HEK293 (cell line): ENCODE measurements at regions not wholly inside any gene's neighbourhood (a gene's known extent, or its start where the extent isn't known, plus 50 kb on each side); places are given as distances from the start of the nearest gene placed in this dataset.

Experiments
- CTCF ChIA-PET: fragments of 350-600 bp; formaldehyde crosslinking; extraction: SDS; loops from one replicate; lab custom pipeline; 2021; ENCODE audit warnings: antibody characterized with exemption; lab: Yijun Ruan, JAX
- POLR2A ChIA-PET: fragments of 300-600 bp; formaldehyde crosslinking; extraction: SDS; loops from one replicate; lab custom pipeline; 2020; ENCODE audit warnings: antibody characterized with exemption, inconsistent platforms; lab: Yijun Ruan, JAX
- H3K27ac ChIP-seq: fragments of 200-500 bp; sonication (Bioruptor generic); 2 replicates; pipeline ENCODE4 v1.5.1; 2014; ENCODE audit warnings: low read depth, low read length, control low read depth, inconsistent platforms; ENCODE audit errors: extremely low read depth
- H3K36me3 ChIP-seq, 2 experiments: fragments of 200-500 bp in 1 of 2; sonication (Bioruptor generic) in 1 of 2; 1 replicate in 1 of 2; 2 replicates in 1 of 2; pipeline ENCODE4 v1.5.1; 2014 to 2017; ENCODE audit warnings: inconsistent platforms in 2 of 2, low read length in 2 of 2; ENCODE audit not compliant: control insufficient read depth in 2 of 2, insufficient read depth in 1 of 2
- H3K4me1 ChIP-seq: fragments of 200-500 bp; sonication (Bioruptor generic); 2 replicates; pipeline ENCODE4 v1.5.1; 2014; ENCODE audit warnings: mild to moderate bottlenecking, low read length, inconsistent platforms; ENCODE audit not compliant: control insufficient read depth, insufficient read depth
- H3K4me3 ChIP-seq: 2 replicates; pipeline ENCODE4 v1.5.1; 2011; ENCODE audit warnings: low read depth, mild to moderate bottlenecking, control low read depth, low read length, moderate library complexity
- H3K9me3 ChIP-seq: fragments of 200-500 bp; sonication (Bioruptor generic); 2 replicates; pipeline ENCODE4 v1.5.1; 2014; ENCODE audit warnings: low read depth, low read length, inconsistent platforms; ENCODE audit not compliant: control insufficient read depth, insufficient read depth
- GLIS1 ChIP-seq: fragments of 450-650 bp; formaldehyde crosslinking; IDR thresholded peaks from 2 replicates; pipeline ENCODE4 v1.5.1; 2016; ENCODE audit warnings: missing biosample characterization, missing genetic modification characterization
- MYNN ChIP-seq: fragments of 450-650 bp; formaldehyde crosslinking; IDR thresholded peaks from 2 replicates; pipeline ENCODE4 v1.5.1; 2016; ENCODE audit warnings: missing biosample characterization, missing genetic modification characterization, borderline replicate concordance
- SP3 ChIP-seq: fragments of 450-650 bp; formaldehyde crosslinking; IDR thresholded peaks from 2 replicates; pipeline ENCODE4 v1.5.1; 2016; ENCODE audit warnings: missing biosample characterization, missing genetic modification characterization
- ZNF140 ChIP-seq: fragments of 450-650 bp; formaldehyde crosslinking; IDR thresholded peaks from 2 replicates; pipeline ENCODE4 v1.5.1; 2016; ENCODE audit warnings: missing biosample characterization, missing genetic modification characterization
- ZNF175 ChIP-seq: fragments of 450-650 bp; formaldehyde crosslinking; IDR thresholded peaks from 2 replicates; pipeline ENCODE4 v1.5.1; 2016; ENCODE audit warnings: missing biosample characterization, missing genetic modification characterization
- ZNF510 ChIP-seq: fragments of 450-650 bp; formaldehyde crosslinking; IDR thresholded peaks from 2 replicates; pipeline ENCODE4 v1.5.1; 2018; ENCODE audit warnings: mild to moderate bottlenecking, missing genetic modification characterization, missing biosample characterization; ENCODE audit not compliant: insufficient replicate concordance
- ZNF549 ChIP-seq: fragments of 450-650 bp; IDR thresholded peaks from 2 replicates; pipeline ENCODE4 v1.5.1; 2018; ENCODE audit warnings: missing biosample characterization, missing genetic modification characterization, mild to moderate bottlenecking, inconsistent platforms, moderate library complexity
- ZNF654 ChIP-seq: fragments of 450-650 bp; formaldehyde crosslinking; IDR thresholded peaks from 2 replicates; pipeline ENCODE4 v1.5.1; 2016; ENCODE audit warnings: low read depth, missing biosample characterization, missing genetic modification characterization
- ZNF768 ChIP-seq: fragments of 450-650 bp; formaldehyde crosslinking; IDR thresholded peaks from 2 replicates; pipeline ENCODE4 v1.5.1; 2018; ENCODE audit warnings: missing biosample characterization, mild to moderate bottlenecking, missing genetic modification characterization
- ZSCAN30 ChIP-seq: fragments of 450-650 bp; IDR thresholded peaks from 2 replicates; pipeline ENCODE4 v1.5.1; 2018; ENCODE audit warnings: missing biosample characterization, mild to moderate bottlenecking, missing genetic modification characterization, moderate library complexity
- TF ChIP-seq, protein P1 (sequence below): fragments of 450-650 bp; formaldehyde crosslinking; IDR thresholded peaks from 2 replicates; pipeline ENCODE4 v1.5.1; 2016; ENCODE audit warnings: missing biosample characterization, missing genetic modification characterization
- TF ChIP-seq, protein P2 (sequence below): fragments of 450-650 bp; formaldehyde crosslinking; IDR thresholded peaks from 2 replicates; pipeline ENCODE4 v1.5.1; 2016; ENCODE audit warnings: missing biosample characterization, missing genetic modification characterization
- TF ChIP-seq, protein P3 (sequence below): fragments of 450-650 bp; formaldehyde crosslinking; IDR thresholded peaks from 2 replicates; pipeline ENCODE4 v1.5.1; 2016; ENCODE audit warnings: missing biosample characterization, missing genetic modification characterization
- TF ChIP-seq, protein P4 (sequence below): fragments of 450-650 bp; formaldehyde crosslinking; IDR thresholded peaks from 2 replicates; pipeline ENCODE4 v1.5.1; 2016; ENCODE audit warnings: missing biosample characterization, missing genetic modification characterization, borderline replicate concordance
- TF ChIP-seq, protein P5 (sequence below): fragments of 450-650 bp; formaldehyde crosslinking; IDR thresholded peaks from 2 replicates; pipeline ENCODE4 v1.5.1; 2017; ENCODE audit warnings: missing biosample characterization, missing genetic modification characterization
- TF ChIP-seq, protein P6 (sequence below): fragments of 450-650 bp; formaldehyde crosslinking; IDR thresholded peaks from 2 replicates; pipeline ENCODE4 v1.5.1; 2016; ENCODE audit warnings: missing biosample characterization, missing genetic modification characterization
- TF ChIP-seq, protein P7 (sequence below): fragments of 450-650 bp; formaldehyde crosslinking; IDR thresholded peaks from 2 replicates; pipeline ENCODE4 v1.5.1; 2016; ENCODE audit warnings: missing biosample characterization, missing genetic modification characterization, borderline replicate concordance

DNA sequence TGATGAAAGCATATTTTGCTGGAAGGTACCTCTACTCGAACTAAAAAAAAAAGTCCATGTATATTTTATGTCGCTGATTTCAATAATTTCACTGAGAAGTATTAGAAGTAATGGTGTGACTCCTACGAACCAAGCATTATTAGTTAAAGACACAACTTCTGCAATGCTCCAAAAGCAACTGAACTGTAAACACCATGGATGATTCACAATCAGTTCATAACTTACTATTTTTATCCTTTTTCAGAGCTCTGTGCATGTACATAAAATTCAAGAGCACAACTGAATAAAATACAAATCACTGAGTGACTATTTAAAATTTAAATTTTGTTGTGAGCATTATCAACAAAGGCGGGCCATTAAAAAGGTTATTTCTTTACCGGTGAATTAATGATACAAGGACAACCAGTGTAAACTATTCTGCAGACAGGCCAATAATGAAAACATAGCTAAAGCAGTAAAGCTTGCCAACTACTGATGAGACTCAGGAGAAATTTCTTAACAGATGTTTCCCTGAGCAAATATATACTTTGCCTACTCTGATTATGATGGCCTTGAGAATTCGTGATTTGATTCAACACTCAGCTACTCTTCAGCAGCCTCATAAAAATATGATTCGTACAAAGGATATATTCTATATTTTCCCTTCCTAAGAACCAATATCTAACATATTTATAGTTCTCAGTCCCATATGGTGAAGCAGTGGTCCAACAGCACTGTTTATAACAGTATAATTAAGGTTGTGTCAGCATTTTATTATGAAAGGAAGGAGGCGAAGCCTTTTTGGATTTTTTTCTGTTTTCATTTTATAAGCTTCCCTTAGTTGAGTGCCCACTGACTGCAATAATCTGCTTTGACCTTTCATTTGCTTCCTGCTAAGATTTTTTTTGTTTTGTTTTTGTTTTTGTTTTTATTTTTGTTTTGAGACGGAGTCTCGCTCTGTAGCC, 62.8 kb upstream of the NEIL3 start:
- POLR2A ChIA-PET, result no interaction called here
- CTCF ChIA-PET, result interaction anchor here (0.6 kb wide), 1 partner anchor 132 kb away, joined by 4 read pairs; no protein-coding TSS in a partner anchor
- TF ChIP-seq MYNN (tag by site-specific recombination), result no peak
- Histone ChIP-seq H3K9me3 (no peaks in the 10 kb centered on the region), H3K36me3 (no peaks in the 10 kb centered on the region), H3K4me3 (no peak overlapping the region), H3K4me1 (no peaks in the 10 kb centered on the region), H3K27ac (no peak overlapping the region)

DNA sequence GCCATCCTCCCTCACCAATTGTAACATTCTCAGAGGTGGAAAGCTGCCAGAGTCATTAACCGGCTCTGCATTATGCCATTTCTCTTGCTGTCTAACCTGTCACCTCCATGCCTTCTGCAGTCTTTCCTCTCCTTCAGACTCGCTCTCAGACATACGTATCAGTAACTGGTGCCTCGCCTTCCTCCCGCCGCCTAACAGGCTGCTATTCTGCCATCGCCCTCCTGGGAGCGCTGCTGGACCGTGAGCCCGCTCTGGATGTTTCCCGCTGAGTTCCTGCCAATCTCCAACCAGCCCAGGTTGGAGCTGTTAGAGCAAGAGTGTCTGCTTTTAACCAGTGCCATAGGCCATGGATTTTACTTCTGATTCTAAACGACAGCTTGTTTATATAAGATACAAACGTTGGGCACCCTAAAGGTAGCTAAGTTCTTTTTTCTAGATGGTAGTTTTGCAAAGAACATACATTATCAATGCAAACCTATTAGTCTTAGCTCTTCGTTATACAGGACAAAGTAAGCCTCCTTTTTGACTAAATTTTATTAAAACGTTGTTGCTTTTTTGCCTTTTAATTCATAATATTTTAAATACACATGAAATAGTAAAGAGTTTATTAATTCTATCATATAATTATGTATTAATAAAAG, 59.5 kb upstream of the NEIL3 start:
- no peaks in the 10 kb centered on the region for H3K4me1 ChIP-seq
- ChIA-PET CTCF (interaction anchor here (0.5 to 1.7 kb wide), 24 partner anchors 9 to 796 kb away, joined by 3 to 11 read pairs (median 3); no protein-coding TSS in a partner anchor), POLR2A (interaction anchor here (1.0 kb wide), 1 partner anchor 59 kb away, joined by 4 read pairs; the partner anchor contains the start of gene NEIL3)
- no peak overlapping the region for H3K4me3 ChIP-seq
- no peaks in the 10 kb centered on the region for H3K9me3 ChIP-seq
- H3K36me3 ChIP-seq, result no peaks in the 10 kb centered on the region
- no peak overlapping the region for H3K27ac ChIP-seq
- TF ChIP-seq ZNF654 (tag by site-specific recombination) (peak; percentile 77), SP3 (no peak), GLIS1 (tag by site-specific recombination) (no peak), ZNF175 (tag by site-specific recombination) (no peak), ZNF768 (tag by site-specific recombination) (no peak), ZNF510 (tag by site-specific recombination) (no peak), ZNF549 (tag by site-specific recombination) (no peak), ZSCAN30 (tag by site-specific recombination) (no peak), ZNF140 (tag by site-specific recombination) (no peak)
- TF ChIP-seq, protein P1, sequence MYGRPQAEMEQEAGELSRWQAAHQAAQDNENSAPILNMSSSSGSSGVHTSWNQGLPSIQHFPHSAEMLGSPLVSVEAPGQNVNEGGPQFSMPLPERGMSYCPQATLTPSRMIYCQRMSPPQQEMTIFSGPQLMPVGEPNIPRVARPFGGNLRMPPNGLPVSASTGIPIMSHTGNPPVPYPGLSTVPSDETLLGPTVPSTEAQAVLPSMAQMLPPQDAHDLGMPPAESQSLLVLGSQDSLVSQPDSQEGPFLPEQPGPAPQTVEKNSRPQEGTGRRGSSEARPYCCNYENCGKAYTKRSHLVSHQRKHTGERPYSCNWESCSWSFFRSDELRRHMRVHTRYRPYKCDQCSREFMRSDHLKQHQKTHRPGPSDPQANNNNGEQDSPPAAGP, result no peak
- TF ChIP-seq, protein P2, sequence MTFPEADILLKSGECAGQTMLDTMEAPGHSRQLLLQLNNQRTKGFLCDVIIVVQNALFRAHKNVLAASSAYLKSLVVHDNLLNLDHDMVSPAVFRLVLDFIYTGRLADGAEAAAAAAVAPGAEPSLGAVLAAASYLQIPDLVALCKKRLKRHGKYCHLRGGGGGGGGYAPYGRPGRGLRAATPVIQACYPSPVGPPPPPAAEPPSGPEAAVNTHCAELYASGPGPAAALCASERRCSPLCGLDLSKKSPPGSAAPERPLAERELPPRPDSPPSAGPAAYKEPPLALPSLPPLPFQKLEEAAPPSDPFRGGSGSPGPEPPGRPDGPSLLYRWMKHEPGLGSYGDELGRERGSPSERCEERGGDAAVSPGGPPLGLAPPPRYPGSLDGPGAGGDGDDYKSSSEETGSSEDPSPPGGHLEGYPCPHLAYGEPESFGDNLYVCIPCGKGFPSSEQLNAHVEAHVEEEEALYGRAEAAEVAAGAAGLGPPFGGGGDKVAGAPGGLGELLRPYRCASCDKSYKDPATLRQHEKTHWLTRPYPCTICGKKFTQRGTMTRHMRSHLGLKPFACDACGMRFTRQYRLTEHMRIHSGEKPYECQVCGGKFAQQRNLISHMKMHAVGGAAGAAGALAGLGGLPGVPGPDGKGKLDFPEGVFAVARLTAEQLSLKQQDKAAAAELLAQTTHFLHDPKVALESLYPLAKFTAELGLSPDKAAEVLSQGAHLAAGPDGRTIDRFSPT (tag by site-specific recombination), result no peak
- TF ChIP-seq, protein P3, sequence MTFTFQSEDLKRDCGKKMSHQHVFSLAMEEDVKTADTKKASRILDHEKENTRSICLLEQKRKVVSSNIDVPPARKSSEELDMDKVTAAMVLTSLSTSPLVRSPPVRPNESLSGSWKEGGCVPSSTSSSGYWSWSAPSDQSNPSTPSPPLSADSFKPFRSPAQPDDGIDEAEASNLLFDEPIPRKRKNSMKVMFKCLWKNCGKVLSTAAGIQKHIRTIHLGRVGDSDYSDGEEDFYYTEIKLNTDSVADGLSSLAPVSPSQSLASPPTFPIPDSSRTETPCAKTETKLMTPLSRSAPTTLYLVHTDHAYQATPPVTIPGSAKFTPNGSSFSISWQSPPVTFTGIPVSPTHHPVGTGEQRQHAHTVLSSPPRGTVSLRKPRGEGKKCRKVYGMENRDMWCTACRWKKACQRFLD (tag by site-specific recombination), result no peak
- TF ChIP-seq, protein P4, sequence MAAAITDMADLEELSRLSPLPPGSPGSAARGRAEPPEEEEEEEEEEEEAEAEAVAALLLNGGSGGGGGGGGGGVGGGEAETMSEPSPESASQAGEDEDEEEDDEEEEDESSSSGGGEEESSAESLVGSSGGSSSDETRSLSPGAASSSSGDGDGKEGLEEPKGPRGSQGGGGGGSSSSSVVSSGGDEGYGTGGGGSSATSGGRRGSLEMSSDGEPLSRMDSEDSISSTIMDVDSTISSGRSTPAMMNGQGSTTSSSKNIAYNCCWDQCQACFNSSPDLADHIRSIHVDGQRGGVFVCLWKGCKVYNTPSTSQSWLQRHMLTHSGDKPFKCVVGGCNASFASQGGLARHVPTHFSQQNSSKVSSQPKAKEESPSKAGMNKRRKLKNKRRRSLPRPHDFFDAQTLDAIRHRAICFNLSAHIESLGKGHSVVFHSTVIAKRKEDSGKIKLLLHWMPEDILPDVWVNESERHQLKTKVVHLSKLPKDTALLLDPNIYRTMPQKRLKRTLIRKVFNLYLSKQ (tag by site-specific recombination), result no peak
- TF ChIP-seq, protein P5, sequence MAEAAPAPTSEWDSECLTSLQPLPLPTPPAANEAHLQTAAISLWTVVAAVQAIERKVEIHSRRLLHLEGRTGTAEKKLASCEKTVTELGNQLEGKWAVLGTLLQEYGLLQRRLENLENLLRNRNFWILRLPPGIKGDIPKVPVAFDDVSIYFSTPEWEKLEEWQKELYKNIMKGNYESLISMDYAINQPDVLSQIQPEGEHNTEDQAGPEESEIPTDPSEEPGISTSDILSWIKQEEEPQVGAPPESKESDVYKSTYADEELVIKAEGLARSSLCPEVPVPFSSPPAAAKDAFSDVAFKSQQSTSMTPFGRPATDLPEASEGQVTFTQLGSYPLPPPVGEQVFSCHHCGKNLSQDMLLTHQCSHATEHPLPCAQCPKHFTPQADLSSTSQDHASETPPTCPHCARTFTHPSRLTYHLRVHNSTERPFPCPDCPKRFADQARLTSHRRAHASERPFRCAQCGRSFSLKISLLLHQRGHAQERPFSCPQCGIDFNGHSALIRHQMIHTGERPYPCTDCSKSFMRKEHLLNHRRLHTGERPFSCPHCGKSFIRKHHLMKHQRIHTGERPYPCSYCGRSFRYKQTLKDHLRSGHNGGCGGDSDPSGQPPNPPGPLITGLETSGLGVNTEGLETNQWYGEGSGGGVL (tag by site-specific recombination), result no peak
- TF ChIP-seq, protein P6, sequence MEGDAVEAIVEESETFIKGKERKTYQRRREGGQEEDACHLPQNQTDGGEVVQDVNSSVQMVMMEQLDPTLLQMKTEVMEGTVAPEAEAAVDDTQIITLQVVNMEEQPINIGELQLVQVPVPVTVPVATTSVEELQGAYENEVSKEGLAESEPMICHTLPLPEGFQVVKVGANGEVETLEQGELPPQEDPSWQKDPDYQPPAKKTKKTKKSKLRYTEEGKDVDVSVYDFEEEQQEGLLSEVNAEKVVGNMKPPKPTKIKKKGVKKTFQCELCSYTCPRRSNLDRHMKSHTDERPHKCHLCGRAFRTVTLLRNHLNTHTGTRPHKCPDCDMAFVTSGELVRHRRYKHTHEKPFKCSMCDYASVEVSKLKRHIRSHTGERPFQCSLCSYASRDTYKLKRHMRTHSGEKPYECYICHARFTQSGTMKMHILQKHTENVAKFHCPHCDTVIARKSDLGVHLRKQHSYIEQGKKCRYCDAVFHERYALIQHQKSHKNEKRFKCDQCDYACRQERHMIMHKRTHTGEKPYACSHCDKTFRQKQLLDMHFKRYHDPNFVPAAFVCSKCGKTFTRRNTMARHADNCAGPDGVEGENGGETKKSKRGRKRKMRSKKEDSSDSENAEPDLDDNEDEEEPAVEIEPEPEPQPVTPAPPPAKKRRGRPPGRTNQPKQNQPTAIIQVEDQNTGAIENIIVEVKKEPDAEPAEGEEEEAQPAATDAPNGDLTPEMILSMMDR, result peak; percentile 84
- TF ChIP-seq, protein P7, sequence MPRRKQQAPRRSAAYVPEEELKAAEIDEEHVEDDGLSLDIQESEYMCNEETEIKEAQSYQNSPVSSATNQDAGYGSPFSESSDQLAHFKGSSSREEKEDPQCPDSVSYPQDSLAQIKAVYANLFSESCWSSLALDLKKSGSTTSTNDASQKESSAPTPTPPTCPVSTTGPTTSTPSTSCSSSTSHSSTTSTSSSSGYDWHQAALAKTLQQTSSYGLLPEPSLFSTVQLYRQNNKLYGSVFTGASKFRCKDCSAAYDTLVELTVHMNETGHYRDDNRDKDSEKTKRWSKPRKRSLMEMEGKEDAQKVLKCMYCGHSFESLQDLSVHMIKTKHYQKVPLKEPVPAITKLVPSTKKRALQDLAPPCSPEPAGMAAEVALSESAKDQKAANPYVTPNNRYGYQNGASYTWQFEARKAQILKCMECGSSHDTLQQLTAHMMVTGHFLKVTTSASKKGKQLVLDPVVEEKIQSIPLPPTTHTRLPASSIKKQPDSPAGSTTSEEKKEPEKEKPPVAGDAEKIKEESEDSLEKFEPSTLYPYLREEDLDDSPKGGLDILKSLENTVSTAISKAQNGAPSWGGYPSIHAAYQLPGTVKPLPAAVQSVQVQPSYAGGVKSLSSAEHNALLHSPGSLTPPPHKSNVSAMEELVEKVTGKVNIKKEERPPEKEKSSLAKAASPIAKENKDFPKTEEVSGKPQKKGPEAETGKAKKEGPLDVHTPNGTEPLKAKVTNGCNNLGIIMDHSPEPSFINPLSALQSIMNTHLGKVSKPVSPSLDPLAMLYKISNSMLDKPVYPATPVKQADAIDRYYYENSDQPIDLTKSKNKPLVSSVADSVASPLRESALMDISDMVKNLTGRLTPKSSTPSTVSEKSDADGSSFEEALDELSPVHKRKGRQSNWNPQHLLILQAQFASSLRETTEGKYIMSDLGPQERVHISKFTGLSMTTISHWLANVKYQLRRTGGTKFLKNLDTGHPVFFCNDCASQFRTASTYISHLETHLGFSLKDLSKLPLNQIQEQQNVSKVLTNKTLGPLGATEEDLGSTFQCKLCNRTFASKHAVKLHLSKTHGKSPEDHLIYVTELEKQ (tag by site-specific recombination), result no peak
